OCI-LY7 (cell line): ENCODE measurements at regions not wholly inside any gene's neighbourhood (a gene's known extent, or its start where the extent isn't known, plus 50 kb on each side); places are given as distances from the start of the nearest gene placed in this dataset.

Experiments
- BruUV-seq: library from RNA; stranded (reverse); fragments of 400-500 nt; replicated peaks from 2 replicates; lab custom pipeline; 2021; lab: Mats Ljungman, UMichigan
- CTCF ChIA-PET: fragments of 300-600 bp; sonication (Branson Sonifier 250); formaldehyde crosslinking; loops from one replicate; lab custom pipeline; 2022; ENCODE audit warnings: antibody characterized with exemption; ENCODE audit not compliant: unreplicated experiment; lab: Charles Lee
- POLR2A ChIA-PET: fragments of 300-600 bp; sonication (Branson Sonifier 250); formaldehyde crosslinking; loops from one replicate; lab custom pipeline; 2022; ENCODE audit warnings: antibody characterized with exemption; lab: Charles Lee
- DNase-seq: peaks from one replicate; pipeline ENCODE4 v3.0.0-alpha.2; 2015; ENCODE audit warnings: low spot score
- H2AFZ ChIP-seq: fragments of 200-600 bp; sonication (generic), shearing (Covaris generic); 2 replicates; pipeline ENCODE4 v1.6.1; 2014; ENCODE audit warnings: mild to moderate bottlenecking, antibody characterized with exemption, low read length, moderate library complexity
- H3K27ac ChIP-seq: fragments of 200-600 bp; sonication (generic); 2 replicates; pipeline ENCODE4 v1.5.1; 2014; ENCODE audit warnings: mixed run types, low read depth, mild to moderate bottlenecking, moderate library complexity, low read length, inconsistent platforms; ENCODE audit not compliant: poor library complexity, severe bottlenecking
- H3K36me3 ChIP-seq: fragments of 200-600 bp; sonication (generic); 2 replicates; pipeline ENCODE4 v1.6.1; 2014; ENCODE audit warnings: mild to moderate bottlenecking, antibody characterized with exemption, low read length, moderate library complexity, mixed read lengths; ENCODE audit not compliant: insufficient read depth
- H3K4me1 ChIP-seq: fragments of 200-600 bp; sonication (generic); 2 replicates; pipeline ENCODE4 v1.5.1; 2014; ENCODE audit warnings: mild to moderate bottlenecking, low read length; ENCODE audit not compliant: insufficient read depth, poor library complexity, severe bottlenecking
- H3K4me2 ChIP-seq: fragments of 200-600 bp; sonication (generic); 2 replicates; pipeline ENCODE4 v1.6.1; 2014; ENCODE audit warnings: mild to moderate bottlenecking, low read length
- H3K4me3 ChIP-seq: fragments of 200-600 bp; sonication (generic); 2 replicates; pipeline ENCODE4 v1.5.1; 2014; ENCODE audit warnings: mild to moderate bottlenecking, low read depth, low read length; ENCODE audit not compliant: poor library complexity, severe bottlenecking
- H3K79me2 ChIP-seq: fragments of 200-600 bp; sonication (generic); 2 replicates; pipeline ENCODE4 v1.6.1; 2016; ENCODE audit warnings: low read depth, mild to moderate bottlenecking, low read length, moderate library complexity, mixed read lengths; ENCODE audit not compliant: insufficient read depth
- H3K9me2 ChIP-seq: fragments of 200-600 bp; sonication (generic); 2 replicates; pipeline ENCODE4 v1.6.1; 2016; ENCODE audit warnings: mild to moderate bottlenecking, low read length, mixed read lengths; ENCODE audit not compliant: insufficient read depth
- H3K9me3 ChIP-seq: fragments of 200-600 bp; sonication (generic); 2 replicates; pipeline ENCODE4 v1.6.1; 2014; ENCODE audit warnings: mild to moderate bottlenecking, mixed run types, low read length, mixed read lengths
- H4K20me1 ChIP-seq: fragments of 200-600 bp; sonication (generic); 2 replicates; pipeline ENCODE4 v1.6.1; 2014; ENCODE audit warnings: mild to moderate bottlenecking, antibody characterized with exemption, low read length, moderate library complexity, mixed read lengths; ENCODE audit not compliant: insufficient read depth
- CTCF ChIP-seq: fragments of 200-600 bp; sonication (generic); conservative IDR thresholded peaks from 2 replicates; pipeline ENCODE4 v1.5.1; 2014; ENCODE audit warnings: mild to moderate bottlenecking, antibody characterized with exemption, low read length, moderate library complexity, mixed read lengths
- EZH2phosphoT487 ChIP-seq: fragments of 200-600 bp; sonication (generic); IDR thresholded peaks from 2 replicates; pipeline ENCODE4 v1.6.1; 2018; ENCODE audit warnings: low read depth, borderline replicate concordance, mild to moderate bottlenecking, mixed run types, antibody characterized with exemption, low read length, moderate library complexity, mixed read lengths
- intact Hi-C: fragments of 100-400 bp; cut with micrococcal nuclease; formaldehyde crosslinking; loops from one replicate; pipeline ENCODE4 v1.10.0; 2022; ENCODE audit not compliant: unreplicated experiment

GRCh38 chr10:36036137-36036536, 394.0 kb upstream of the FZD8 start:
- no peak for DNase-seq
- Histone ChIP-seq H3K4me2 (no peak overlapping the region), H3K36me3 (no peaks in the 10 kb centered on the region), H3K4me3 (no peak overlapping the region), H3K9me2 (no peaks in the 10 kb centered on the region), H2AFZ (no peak overlapping the region), H3K9me3 (no peaks in the 10 kb centered on the region), H4K20me1 (no peaks in the 10 kb centered on the region), H3K79me2 (no peaks in the 10 kb centered on the region), H3K4me1 (no peaks in the 10 kb centered on the region), H3K27ac (no peak overlapping the region)
- no peak for TF ChIP-seq EZH2phosphoT487
- CTCF ChIA-PET = no interaction called here
- POLR2A ChIA-PET = interaction anchor here (0.6 kb wide), 1 partner anchor 878 kb away, joined by 3 read pairs; no protein-coding TSS in a partner anchor
- intact Hi-C loops = no loop called here
- no TSS peak for BruUV-seq

GRCh38 chr10:36033808-36034207, 391.7 kb upstream of the FZD8 start:
- H3K4me2 ChIP-seq = no peak overlapping the region
- intact Hi-C loops = no loop called here
- BruUV-seq = no TSS peak
- no peak overlapping the region for H3K4me3 ChIP-seq
- TF ChIP-seq EZH2phosphoT487 (no peak), CTCF (no peak)
- no peaks in the 10 kb centered on the region for H3K4me1 ChIP-seq
- ChIA-PET CTCF (no interaction called here), POLR2A (no interaction called here)
- DNase-seq = no peak
- no peaks in the 10 kb centered on the region for H3K9me3 ChIP-seq
- no peak overlapping the region for H3K27ac ChIP-seq
- H2AFZ ChIP-seq = no peak overlapping the region
- H3K9me2 ChIP-seq = no peaks in the 10 kb centered on the region
- no peaks in the 10 kb centered on the region for H3K79me2 ChIP-seq
- no peaks in the 10 kb centered on the region for H3K36me3 ChIP-seq
- no peaks in the 10 kb centered on the region for H4K20me1 ChIP-seq

DNA sequence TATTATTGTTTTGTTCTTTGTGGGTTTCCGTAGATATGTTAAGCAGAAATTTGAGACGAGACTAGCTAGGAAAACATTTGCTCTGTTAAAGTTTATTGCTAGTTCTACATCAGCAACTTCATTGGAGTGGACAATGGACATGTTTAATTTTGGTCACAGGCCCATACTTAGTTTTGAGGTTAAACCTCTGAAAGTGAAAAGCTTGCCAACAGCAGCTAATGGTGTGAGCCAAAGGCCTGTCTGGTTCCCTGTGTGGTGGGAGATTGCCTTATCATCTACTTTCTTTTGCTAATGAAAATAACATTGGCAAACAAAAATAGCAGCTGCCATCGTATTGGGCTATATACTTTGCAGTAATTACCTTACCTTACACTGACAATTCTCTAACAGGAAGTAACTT, 388.4 kb upstream of the FZD8 start:
- DNase-seq = no peak
- BruUV-seq = no TSS peak

More for the DNA sequence above, 388.4 kb upstream of the FZD8 start:
- Histone ChIP-seq H3K36me3 (no peaks in the 10 kb centered on the region), H3K4me2 (no peak overlapping the region), H3K4me1 (no peaks in the 10 kb centered on the region), H3K4me3 (no peak overlapping the region), H3K9me2 (no peaks in the 10 kb centered on the region), H3K79me2 (no peaks in the 10 kb centered on the region), H3K9me3 (no peaks in the 10 kb centered on the region), H4K20me1 (no peaks in the 10 kb centered on the region), H3K27ac (no peak overlapping the region), H2AFZ (no peak overlapping the region)
- ChIA-PET POLR2A (no interaction called here), CTCF (no interaction called here)
- TF ChIP-seq CTCF (no peak), EZH2phosphoT487 (no peak)
- intact Hi-C loops = no loop called here
